GM10266 (cell line): ENCODE measurements at regions not wholly inside any gene's neighbourhood (a gene's known extent, or its start where the extent isn't known, plus 50 kb on each side); places are given as distances from the start of the nearest gene placed in this dataset.
"Not testable (repeated sequence)": the region's sequence is repeated elsewhere in the genome, so short reads cannot be mapped to it uniquely, and the experiment has no call there.

Source experiments
- DNase-seq: peaks from one replicate; pipeline ENCODE4 v3.0.0; 2012; ENCODE audit errors: extremely low spot score
- TF ChIP-seq, protein P1 (sequence below): IDR thresholded peaks from 2 replicates; pipeline ENCODE4 v1.5.1; 2012; ENCODE audit warnings: mild to moderate bottlenecking, low read depth; ENCODE audit not compliant: control insufficient read depth, insufficient read depth; ENCODE audit errors: missing control alignments

DNA sequence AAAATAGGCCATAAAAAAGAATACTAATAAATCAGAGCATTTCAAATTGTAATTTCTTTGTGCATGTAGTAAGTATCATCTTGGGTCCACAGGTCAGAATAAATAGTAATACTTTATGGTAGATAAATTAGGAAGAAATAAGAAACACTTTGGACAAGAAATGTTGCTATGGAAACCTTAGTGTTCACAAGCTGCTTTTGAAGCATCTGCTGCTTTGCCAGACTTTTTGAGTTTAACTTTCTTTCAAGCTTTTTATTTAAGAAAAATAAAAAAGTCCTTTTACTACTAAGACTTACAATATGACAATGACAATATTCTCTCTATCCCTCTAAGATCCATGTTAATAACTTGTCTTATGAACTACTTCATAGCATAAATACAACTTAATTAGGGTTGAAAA, 690.7 kb upstream of the FSHR start:
- TF ChIP-seq, protein P1, sequence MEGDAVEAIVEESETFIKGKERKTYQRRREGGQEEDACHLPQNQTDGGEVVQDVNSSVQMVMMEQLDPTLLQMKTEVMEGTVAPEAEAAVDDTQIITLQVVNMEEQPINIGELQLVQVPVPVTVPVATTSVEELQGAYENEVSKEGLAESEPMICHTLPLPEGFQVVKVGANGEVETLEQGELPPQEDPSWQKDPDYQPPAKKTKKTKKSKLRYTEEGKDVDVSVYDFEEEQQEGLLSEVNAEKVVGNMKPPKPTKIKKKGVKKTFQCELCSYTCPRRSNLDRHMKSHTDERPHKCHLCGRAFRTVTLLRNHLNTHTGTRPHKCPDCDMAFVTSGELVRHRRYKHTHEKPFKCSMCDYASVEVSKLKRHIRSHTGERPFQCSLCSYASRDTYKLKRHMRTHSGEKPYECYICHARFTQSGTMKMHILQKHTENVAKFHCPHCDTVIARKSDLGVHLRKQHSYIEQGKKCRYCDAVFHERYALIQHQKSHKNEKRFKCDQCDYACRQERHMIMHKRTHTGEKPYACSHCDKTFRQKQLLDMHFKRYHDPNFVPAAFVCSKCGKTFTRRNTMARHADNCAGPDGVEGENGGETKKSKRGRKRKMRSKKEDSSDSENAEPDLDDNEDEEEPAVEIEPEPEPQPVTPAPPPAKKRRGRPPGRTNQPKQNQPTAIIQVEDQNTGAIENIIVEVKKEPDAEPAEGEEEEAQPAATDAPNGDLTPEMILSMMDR, result no peak
- no peak for DNase-seq

DNA sequence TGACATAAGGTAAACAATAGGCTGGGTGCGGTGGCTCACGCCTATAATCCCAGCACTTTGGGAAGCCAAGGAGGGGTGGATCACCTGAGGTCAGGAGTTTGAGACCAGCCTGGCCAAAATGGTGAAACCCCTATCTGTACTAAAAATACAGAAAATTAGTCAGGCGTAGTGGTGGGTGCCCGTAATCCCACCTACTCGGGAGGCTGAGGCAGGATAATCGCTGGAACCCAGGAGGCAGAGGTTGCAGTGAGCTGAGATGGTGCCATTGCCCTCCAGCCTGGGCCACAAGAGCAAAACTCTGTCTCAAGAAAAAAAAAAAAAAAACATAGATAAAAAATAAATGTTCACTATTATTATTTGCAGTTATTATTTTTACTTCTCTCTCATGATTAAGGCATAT, 689.8 kb upstream of the FSHR start:
- not testable (repeated sequence) for DNase-seq

DNA sequence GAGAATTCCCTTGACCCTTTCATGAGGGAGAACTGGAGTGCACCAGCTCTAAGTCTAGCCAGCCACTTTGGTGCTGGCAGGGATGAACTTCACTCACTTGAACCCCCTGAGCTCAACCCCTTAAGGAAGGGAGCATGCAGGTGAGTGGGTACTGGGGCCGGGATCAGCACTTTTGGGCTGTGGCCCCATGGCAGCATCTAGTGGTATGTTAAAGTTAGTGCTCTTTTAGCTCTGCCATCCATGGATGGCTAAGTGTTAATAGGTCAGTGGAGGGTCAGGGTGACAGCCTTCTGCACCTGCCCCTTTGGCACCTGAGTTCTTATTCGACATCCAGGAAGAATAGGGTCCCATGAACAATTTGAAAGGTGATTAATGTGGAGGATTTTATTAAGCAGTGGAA, 689.0 kb upstream of the FSHR start:
- TF ChIP-seq, protein P1, result no peak

DNA sequence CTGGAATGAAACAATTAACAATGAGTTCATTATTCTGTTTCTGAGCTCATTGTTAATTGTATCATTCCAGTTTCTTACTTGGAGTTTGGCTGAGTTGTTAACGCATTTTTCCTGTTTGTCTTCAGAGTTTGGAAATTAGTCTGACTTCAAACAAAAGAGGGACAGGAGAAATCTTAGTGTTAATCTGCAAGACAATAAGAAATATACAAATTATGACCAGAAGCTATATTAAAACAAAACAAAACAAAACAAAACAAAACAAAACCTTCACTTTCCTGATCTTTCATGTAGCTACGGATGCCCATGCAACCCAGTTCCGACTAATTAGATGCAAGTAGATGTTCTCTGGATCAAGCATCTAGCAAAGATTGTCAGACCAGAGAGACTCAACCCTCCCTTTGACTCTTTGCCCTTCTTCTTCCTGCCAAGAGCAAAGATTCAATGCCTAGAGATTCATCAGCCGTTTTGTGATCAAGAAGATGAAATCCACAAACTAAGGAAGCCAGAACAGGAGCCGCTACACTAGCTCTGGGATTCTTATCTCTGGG, 686.2 kb upstream of the FSHR start:
- TF ChIP-seq, protein P1, result no peak
- no peak for DNase-seq

More for the DNA sequence above, 689.0 kb upstream of the FSHR start:
- no peak for DNase-seq

DNA sequence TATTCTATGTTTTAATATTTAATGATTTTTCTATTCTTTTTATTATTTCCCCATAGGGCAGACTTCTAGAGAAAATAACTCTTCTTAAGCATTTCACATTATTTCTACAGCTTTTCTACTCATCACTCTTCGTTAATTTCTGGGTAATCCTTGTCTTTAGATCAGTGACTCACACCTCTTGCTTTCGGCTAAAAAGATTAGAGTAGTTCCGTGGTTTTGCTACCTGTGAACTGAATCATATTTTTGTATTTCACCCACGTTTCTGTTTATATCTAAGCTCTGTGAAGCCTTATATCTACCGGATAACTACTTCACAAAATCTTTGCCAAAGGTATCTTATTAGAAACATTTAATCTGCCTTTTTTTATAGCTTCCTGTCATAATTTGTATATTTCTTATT, 685.5 kb upstream of the FSHR start:
- DNase-seq, result no peak
- TF ChIP-seq, protein P1, result no peak

DNA sequence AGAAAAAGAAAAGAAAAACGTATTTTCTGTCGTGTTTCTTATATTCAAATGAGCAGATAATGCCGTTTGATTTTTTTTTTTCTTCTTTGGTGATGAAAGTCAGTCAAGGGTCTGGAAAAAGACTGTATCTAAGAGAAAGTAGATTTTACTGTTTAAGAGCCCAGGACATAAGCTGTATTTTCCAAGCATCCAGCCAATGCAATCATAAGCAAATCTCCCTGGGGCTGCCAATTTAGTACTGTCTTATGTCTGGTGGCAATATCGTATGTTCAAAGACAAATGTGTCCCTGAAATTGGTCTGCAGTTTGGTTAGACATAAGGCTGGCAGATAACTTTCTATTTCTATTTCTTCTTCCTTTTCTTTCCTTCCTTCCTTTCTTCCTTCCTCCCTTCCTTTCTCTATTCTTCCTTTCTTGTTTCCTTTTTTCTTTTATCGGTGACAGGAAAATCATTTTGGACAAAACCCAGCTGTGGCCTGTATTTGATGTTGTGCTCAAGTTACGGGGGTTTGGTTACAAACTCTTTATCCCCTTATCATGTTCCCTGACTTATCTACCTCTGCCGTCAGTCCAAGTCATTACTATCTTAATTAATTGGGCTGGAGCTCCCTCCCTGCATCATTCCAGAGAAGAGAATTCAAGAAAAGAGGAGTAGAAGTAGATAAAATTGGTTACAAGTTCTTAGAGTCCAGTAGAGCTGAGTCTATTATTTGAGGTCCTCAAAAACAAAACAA, 683.4 kb upstream of the FSHR start:
- TF ChIP-seq, protein P1, result no peak
- no peak for DNase-seq

DNA sequence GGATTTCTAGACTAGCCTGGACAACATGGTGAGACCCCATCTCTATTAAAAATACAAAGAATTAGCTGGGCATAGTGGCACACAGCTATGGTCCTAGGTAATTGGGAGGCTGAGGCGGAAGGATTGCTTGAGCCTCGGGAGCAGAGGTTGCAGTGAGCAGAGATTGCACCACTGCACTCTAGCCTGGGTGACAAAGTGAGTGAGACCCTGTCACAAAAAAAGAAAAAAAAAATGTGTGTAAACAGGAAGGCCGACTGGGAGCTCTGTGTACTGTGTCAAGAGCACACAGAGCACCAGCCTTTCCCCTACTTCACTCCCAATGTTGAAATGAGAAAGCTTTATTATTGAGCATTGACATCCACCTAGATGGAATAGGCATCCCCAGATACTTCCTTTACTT, 681.7 kb upstream of the FSHR start:
- DNase-seq, result no peak
- TF ChIP-seq, protein P1, result no peak
